NT2/D1 (cell line): ENCODE measurements at regions not wholly inside any gene's neighbourhood (a gene's known extent, or its start where the extent isn't known, plus 50 kb on each side); places are given as distances from the start of the nearest gene placed in this dataset.
"Not testable (repeated sequence)": the region's sequence is repeated elsewhere in the genome, so short reads cannot be mapped to it uniquely, and the experiment has no call there.

ENCODE experiments used
- DNase-seq: peaks from one replicate; pipeline ENCODE4 v3.0.0-alpha.2; 2011; ENCODE audit warnings: low read depth, low spot score
- H3K27me3 ChIP-seq: 2 replicates; pipeline ENCODE4 v1.6.0; 2011; ENCODE audit warnings: mild to moderate bottlenecking; ENCODE audit not compliant: insufficient read length, insufficient read depth
- H3K36me3 ChIP-seq: 2 replicates; pipeline ENCODE4 v1.6.1; 2011; ENCODE audit warnings: mild to moderate bottlenecking, low read length, mixed read lengths; ENCODE audit not compliant: insufficient read depth, insufficient read length
- H3K4me1 ChIP-seq: 2 replicates; pipeline ENCODE4 v1.5.1; 2011; ENCODE audit not compliant: insufficient read depth, insufficient read length
- H3K4me3 ChIP-seq: 2 replicates; pipeline ENCODE4 v1.5.1; 2011; ENCODE audit warnings: low read depth; ENCODE audit not compliant: insufficient read length
- H3K9ac ChIP-seq: 2 replicates; pipeline ENCODE4 v1.6.0; 2011; ENCODE audit warnings: low read depth; ENCODE audit not compliant: insufficient read length
- H3K9me3 ChIP-seq: 2 replicates; pipeline ENCODE4 v1.5.1; 2011; ENCODE audit warnings: mild to moderate bottlenecking, low read length; ENCODE audit not compliant: insufficient read depth
- SUZ12 ChIP-seq: IDR thresholded peaks from 2 replicates; pipeline ENCODE4 v1.6.1; 2011; ENCODE audit not compliant: insufficient read length, insufficient read depth; ENCODE audit errors: extremely low read depth
- YY1 ChIP-seq: IDR thresholded peaks from 2 replicates; pipeline ENCODE4 v1.6.1; 2011; ENCODE audit not compliant: insufficient read length, insufficient read depth
- ZNF274 ChIP-seq: IDR thresholded peaks from 2 replicates; pipeline ENCODE4 v1.6.1; 2011; ENCODE audit warnings: mild to moderate bottlenecking, low read depth, low read length

GRCh38 chr3:30476368-30477084, 129.9 kb upstream of the TGFBR2 start:
- H3K4me3 ChIP-seq = no peak overlapping the region
- TF ChIP-seq ZNF274 (no peak), SUZ12 (no peak), YY1 (no peak)
- no peak for DNase-seq
- H3K4me1 ChIP-seq = no peaks in the 10 kb centered on the region
- peaks cover 24% of the 10 kb centered on the region; the same call in 1 of the 2 replicates for H3K9me3 ChIP-seq
- H3K36me3 ChIP-seq = no peaks in the 10 kb centered on the region
- H3K27me3 ChIP-seq = no peaks in the 10 kb centered on the region
- no peak overlapping the region for H3K9ac ChIP-seq

GRCh38 chr3:30477149-30477921, 129.1 kb upstream of the TGFBR2 start:
- H3K4me1 ChIP-seq = no peaks in the 10 kb centered on the region
- DNase-seq = no peak

GRCh38 chr3:30479737-30480136, 126.7 kb upstream of the TGFBR2 start:
- not testable (repeated sequence) for H3K4me3 ChIP-seq, H3K27me3 ChIP-seq, H3K4me1 ChIP-seq, DNase-seq, H3K36me3 ChIP-seq, H3K9ac ChIP-seq
- H3K9me3 ChIP-seq = peaks cover 24% of the 10 kb centered on the region; the same call in 1 of the 2 replicates

More at GRCh38 chr3:30477149-30477921, 129.1 kb upstream of the TGFBR2 start:
- H3K36me3 ChIP-seq = no peaks in the 10 kb centered on the region
- no peak overlapping the region for H3K9ac ChIP-seq
- H3K4me3 ChIP-seq = no peak overlapping the region
- TF ChIP-seq SUZ12 (no peak), YY1 (no peak), ZNF274 (no peak)
- no peaks in the 10 kb centered on the region for H3K27me3 ChIP-seq
- H3K9me3 ChIP-seq = peaks cover 24% of the 10 kb centered on the region; the same call in 1 of the 2 replicates

- not testable (repeated sequence) for DNase-seq, H3K36me3 ChIP-seq, H3K27me3 ChIP-seq, H3K4me3 ChIP-seq, H3K4me1 ChIP-seq, H3K9ac ChIP-seq
- peaks cover 24% of the 10 kb centered on the region; the same call in 1 of the 2 replicates for H3K9me3 ChIP-seq
Measured at GRCh38 chr3:30480156-30480555, 126.2 kb upstream of the TGFBR2 start.

GRCh38 chr3:30480587-30480986, 125.8 kb upstream of the TGFBR2 start:
- TF ChIP-seq SUZ12 = no peak
- TF ChIP-seq ZNF274 = no peak
- no peak for TF ChIP-seq YY1
- DNase-seq = no peak
- Histone ChIP-seq H3K9me3 (peaks cover 24% of the 10 kb centered on the region; the same call in 1 of the 2 replicates), H3K4me3 (no peak overlapping the region), H3K4me1 (no peaks in the 10 kb centered on the region), H3K9ac (no peak overlapping the region), H3K36me3 (no peaks in the 10 kb centered on the region), H3K27me3 (no peaks in the 10 kb centered on the region)

- TF ChIP-seq ZNF274 (no peak), YY1 (no peak), SUZ12 (no peak)
- no peak for DNase-seq
- no peaks in the 10 kb centered on the region for H3K36me3 ChIP-seq
- peaks cover 24% of the 10 kb centered on the region; the same call in 1 of the 2 replicates for H3K9me3 ChIP-seq
- H3K4me3 ChIP-seq = no peak overlapping the region
- no peaks in the 10 kb centered on the region for H3K27me3 ChIP-seq
- H3K9ac ChIP-seq = no peak overlapping the region
- H3K4me1 ChIP-seq = no peaks in the 10 kb centered on the region
Measured at GRCh38 chr3:30481241-30481640, 125.2 kb upstream of the TGFBR2 start.

- not testable (repeated sequence) for H3K4me1 ChIP-seq, DNase-seq, H3K9ac ChIP-seq, H3K36me3 ChIP-seq, H3K27me3 ChIP-seq, H3K4me3 ChIP-seq
- H3K9me3 ChIP-seq = peaks cover 32% of the 10 kb centered on the region
Measured at GRCh38 chr3:30484229-30484628, 122.2 kb upstream of the TGFBR2 start.
